Lower lobe of right lung (tissue), 2 donors: ENCODE measurements at regions not wholly inside any gene's neighbourhood (a gene's known extent, or its start where the extent isn't known, plus 50 kb on each side); places are given as distances from the start of the nearest gene placed in this dataset.

Experiments used
- ATAC-seq, 2 donors: fragments of 200-7000 bp; cut with Tn5 transposase; one replicate each; pipeline ENCODE4 v1.9.1; 2020 to 2022; ENCODE audit warnings: mild to moderate bottlenecking in 2 of 2, moderate library complexity in 2 of 2
- DNase-seq: peaks from one replicate; pipeline ENCODE4 v3.0.0-alpha.2; 2020
- H3K27ac ChIP-seq: fragments of 200-600 bp; one replicate; pipeline ENCODE4 v1.8.0; 2022
- H3K27me3 ChIP-seq: fragments of 200-600 bp; one replicate; pipeline ENCODE4 v1.8.0; 2022; ENCODE audit warnings: low read depth
- H3K36me3 ChIP-seq: fragments of 200-600 bp; one replicate; pipeline ENCODE4 v1.8.0; 2022; ENCODE audit warnings: mild to moderate bottlenecking
- H3K4me1 ChIP-seq: fragments of 200-600 bp; one replicate; pipeline ENCODE4 v1.8.0; 2022
- H3K4me3 ChIP-seq: fragments of 200-600 bp; one replicate; pipeline ENCODE4 v1.8.0; 2022; ENCODE audit warnings: mild to moderate bottlenecking
- H3K9me3 ChIP-seq: fragments of 200-600 bp; one replicate; pipeline ENCODE4 v1.8.0; 2022
- intact Hi-C: fragments of 100-400 bp; cut with DNase I; formaldehyde crosslinking; loops from one replicate; pipeline ENCODE4 v1.11.0; 2022
- TF ChIP-seq, protein P1 (sequence below): fragments of 200-600 bp; IDR thresholded peaks from one replicate; pipeline ENCODE4 v1.8.0; 2022; ENCODE audit warnings: antibody characterized with exemption, mild to moderate bottlenecking
- donor health status: DM: no; HTN: yes; CAD: no; lungs with severe emphysema.

DNA sequence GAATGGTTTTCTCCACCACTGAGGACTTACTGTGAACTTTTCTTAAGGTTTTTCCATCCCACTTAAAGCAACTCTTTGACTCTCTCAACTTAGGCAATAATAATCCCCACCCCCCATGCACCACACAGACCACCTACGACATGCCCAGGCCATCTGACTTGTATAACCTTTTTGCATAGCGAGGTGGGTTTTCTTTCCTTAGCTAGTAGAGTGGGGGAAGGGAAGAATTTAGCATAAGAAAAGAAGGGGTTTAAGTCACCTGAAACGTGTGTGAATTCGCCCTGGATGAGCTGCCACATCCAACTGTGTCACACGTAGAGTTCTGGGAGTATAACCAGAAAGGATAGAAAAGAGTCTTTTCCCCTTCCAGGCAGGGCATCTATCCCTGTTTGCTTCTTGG lies 262.7 kb downstream of the YTHDC2 start:
- intact Hi-C loops: no loop called here
- ATAC-seq: no peak
- Histone ChIP-seq H3K36me3 (no peaks in the 10 kb centered on the region), H3K27me3 (no peaks in the 10 kb centered on the region), H3K9me3 (no peaks in the 10 kb centered on the region), H3K4me1 (no peaks in the 10 kb centered on the region), H3K27ac (no peak overlapping the region), H3K4me3 (no peak overlapping the region)
- TF ChIP-seq, protein P1, sequence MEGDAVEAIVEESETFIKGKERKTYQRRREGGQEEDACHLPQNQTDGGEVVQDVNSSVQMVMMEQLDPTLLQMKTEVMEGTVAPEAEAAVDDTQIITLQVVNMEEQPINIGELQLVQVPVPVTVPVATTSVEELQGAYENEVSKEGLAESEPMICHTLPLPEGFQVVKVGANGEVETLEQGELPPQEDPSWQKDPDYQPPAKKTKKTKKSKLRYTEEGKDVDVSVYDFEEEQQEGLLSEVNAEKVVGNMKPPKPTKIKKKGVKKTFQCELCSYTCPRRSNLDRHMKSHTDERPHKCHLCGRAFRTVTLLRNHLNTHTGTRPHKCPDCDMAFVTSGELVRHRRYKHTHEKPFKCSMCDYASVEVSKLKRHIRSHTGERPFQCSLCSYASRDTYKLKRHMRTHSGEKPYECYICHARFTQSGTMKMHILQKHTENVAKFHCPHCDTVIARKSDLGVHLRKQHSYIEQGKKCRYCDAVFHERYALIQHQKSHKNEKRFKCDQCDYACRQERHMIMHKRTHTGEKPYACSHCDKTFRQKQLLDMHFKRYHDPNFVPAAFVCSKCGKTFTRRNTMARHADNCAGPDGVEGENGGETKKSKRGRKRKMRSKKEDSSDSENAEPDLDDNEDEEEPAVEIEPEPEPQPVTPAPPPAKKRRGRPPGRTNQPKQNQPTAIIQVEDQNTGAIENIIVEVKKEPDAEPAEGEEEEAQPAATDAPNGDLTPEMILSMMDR: no peak
- DNase-seq: no peak

DNA sequence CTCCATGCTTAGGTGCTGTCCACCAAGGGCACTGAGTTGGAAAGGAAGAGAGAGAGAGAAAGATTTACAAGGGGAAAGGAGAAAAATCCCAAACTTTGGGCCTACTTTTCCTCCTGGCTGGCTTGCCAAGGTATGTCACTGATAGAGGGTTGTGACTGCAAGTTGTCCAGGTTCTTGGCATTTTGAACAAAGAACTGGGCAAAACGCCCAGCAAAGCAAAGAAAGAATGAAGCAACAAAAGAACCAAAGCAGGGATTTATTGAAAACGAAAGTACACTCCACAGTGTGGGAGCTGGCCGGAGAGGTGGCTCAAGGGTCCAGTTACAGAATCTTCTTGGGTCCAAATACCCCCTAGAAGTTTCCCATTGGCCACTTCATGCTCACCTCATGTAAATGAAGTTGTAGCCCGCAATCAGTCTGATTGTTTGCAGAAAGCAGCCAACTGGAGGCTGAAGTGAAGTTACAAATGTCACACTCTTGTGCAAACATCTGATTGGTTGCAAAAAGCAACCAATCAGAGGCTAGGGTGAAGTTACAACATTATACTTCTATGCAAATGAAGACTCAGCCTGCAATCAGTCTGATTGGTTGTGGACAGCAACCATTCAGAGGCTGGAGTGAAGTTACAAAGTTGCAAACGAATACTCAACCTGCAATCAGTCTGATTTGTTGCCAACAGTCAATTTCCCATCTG lies 263.5 kb downstream of the YTHDC2 start:
- TF ChIP-seq, protein P1: no peak
- Histone ChIP-seq H3K27ac (no peak overlapping the region), H3K9me3 (no peaks in the 10 kb centered on the region), H3K36me3 (no peaks in the 10 kb centered on the region), H3K4me1 (no peaks in the 10 kb centered on the region), H3K4me3 (no peak overlapping the region), H3K27me3 (no peaks in the 10 kb centered on the region)
- DNase-seq (no peak), ATAC-seq (no peak)
- intact Hi-C loops: no loop called here

DNA sequence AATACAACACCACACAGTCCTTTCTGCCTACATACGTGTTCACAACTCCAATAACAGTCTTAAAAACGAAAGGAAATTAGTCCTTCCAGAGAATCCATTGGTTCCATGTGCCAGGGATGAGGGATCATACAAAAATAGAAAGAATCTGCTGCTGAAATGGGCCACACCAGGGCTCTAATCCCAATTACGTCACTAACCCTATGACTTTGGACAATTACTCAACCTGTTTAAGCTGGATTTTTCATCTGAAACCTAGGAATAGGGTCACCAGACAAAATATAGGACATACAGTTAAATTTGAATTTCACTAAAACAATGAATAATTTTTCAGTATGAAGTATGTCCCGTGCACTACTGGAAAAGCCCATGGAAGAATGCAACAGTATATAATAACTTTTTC lies 264.7 kb downstream of the YTHDC2 start:
- Histone ChIP-seq H3K36me3 (no peaks in the 10 kb centered on the region), H3K4me3 (no peak overlapping the region), H3K27ac (no peak overlapping the region), H3K4me1 (no peaks in the 10 kb centered on the region), H3K9me3 (no peaks in the 10 kb centered on the region), H3K27me3 (no peaks in the 10 kb centered on the region)
- intact Hi-C loops: no loop called here
- ATAC-seq (no peak), DNase-seq (no peak)
- TF ChIP-seq, protein P1: no peak

DNA sequence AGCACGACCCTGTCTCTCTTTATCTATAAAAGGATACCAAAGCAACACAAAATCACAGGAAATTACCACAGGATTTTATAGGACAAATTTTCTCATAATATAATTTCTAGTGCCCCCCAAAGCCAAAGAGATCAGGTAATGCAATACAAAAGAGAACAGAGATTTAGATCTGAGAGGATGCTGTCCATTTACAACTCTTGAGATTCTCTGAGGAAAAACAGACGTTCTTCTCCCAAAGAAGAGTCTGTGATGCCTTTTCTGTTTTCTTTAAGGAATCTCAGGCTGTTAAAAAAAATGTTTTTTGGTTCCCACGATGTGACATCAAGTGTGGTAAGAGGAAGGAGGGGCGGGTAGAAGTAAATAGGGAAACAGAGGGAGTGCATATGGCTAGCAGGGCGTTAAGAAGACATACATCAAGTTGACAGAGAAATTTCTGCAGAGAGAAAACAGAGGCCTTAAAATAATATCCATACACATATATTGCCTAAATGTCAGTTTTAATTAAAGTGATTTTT lies 274.7 kb downstream of the YTHDC2 start:
- Histone ChIP-seq H3K36me3 (no peaks in the 10 kb centered on the region), H3K27ac (no peak overlapping the region), H3K27me3 (no peaks in the 10 kb centered on the region), H3K4me3 (no peak overlapping the region), H3K9me3 (no peaks in the 10 kb centered on the region), H3K4me1 (no peaks in the 10 kb centered on the region)
- intact Hi-C loops: no loop called here
- TF ChIP-seq, protein P1: no peak
- no peak for ATAC-seq
- DNase-seq: no peak

DNA sequence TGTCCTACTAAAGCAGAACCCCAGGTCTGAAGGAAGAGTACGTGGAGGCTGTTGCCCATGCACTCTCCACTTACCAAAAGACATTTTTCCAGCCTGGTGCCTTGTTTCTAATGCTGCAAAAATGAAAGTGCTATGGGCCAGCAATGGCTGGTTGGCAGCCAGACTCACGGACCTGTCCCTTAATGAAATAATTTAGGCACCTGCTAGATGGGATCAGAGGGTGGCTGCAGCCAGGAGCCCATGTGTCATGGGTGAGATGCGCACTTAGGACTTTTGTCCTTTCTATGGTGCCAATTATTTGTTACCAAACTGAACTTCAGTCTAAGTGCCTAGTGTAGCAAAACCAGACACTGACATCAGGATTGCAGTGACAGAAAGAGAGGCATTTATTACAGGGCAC lies 276.3 kb downstream of the YTHDC2 start:
- H3K4me3 ChIP-seq: no peak overlapping the region
- no peaks in the 10 kb centered on the region for H3K4me1 ChIP-seq
- TF ChIP-seq, protein P1: no peak
- H3K9me3 ChIP-seq: no peaks in the 10 kb centered on the region
- H3K27me3 ChIP-seq: no peaks in the 10 kb centered on the region
- DNase-seq: no peak
- H3K36me3 ChIP-seq: no peaks in the 10 kb centered on the region
- intact Hi-C loops: no loop called here
- no peak overlapping the region for H3K27ac ChIP-seq
- no peak for ATAC-seq
